SK-N-SH (cell line): ENCODE measurements at regions not wholly inside any gene's neighbourhood (a gene's known extent, or its start where the extent isn't known, plus 50 kb on each side); places are given as distances from the start of the nearest gene placed in this dataset.

Experiments
- CTCF ChIP-seq: fragments of 200-600 bp; sonication (generic); IDR thresholded peaks from 2 replicates; pipeline ENCODE4 v1.6.1; 2017; ENCODE audit warnings: antibody characterized with exemption, mild to moderate bottlenecking, moderate library complexity
- POLR2AphosphoS5 ChIP-seq: IDR thresholded peaks from 2 replicates; pipeline ENCODE4 v1.6.1; 2012; ENCODE audit warnings: low read depth, low read length
- RAD21 ChIP-seq: IDR thresholded peaks from 2 replicates; pipeline ENCODE4 v1.6.1; 2012; ENCODE audit warnings: mild to moderate bottlenecking, low read length

GRCh38 chr20:50335105-50335504 lies 144.5 kb downstream of the CEBPB start:
- TF ChIP-seq POLR2AphosphoS5 (no peak), CTCF (no peak), RAD21 (no peak)
